Keratinocyte (primary cell): ENCODE measurements at regions not wholly inside any gene's neighbourhood (a gene's known extent, or its start where the extent isn't known, plus 50 kb on each side); places are given as distances from the start of the nearest gene placed in this dataset.

Experiments
- EZH2 ChIP-seq: IDR thresholded peaks from one replicate; pipeline ENCODE4 v1.6.1; 2012; ENCODE audit warnings: inconsistent platforms, mild to moderate bottlenecking, low read length, moderate library complexity
- TF ChIP-seq, protein P1 (sequence below), 3 experiments: IDR thresholded peaks in 1 of 3; conservative IDR thresholded peaks in 1 of 3; optimal IDR thresholded peaks in 1 of 3; 2 replicates in 2 of 3; 3 replicates in 1 of 3; pipeline versions ENCODE3 to v1.5.1; 2011; ENCODE audit warnings: low read length in 3 of 3, mild to moderate bottlenecking in 3 of 3, moderate library complexity in 2 of 3, control low read depth in 1 of 3, inconsistent platforms in 1 of 3; ENCODE audit not compliant: insufficient read depth in 2 of 3; ENCODE audit errors: extremely low read depth in 1 of 3

DNA sequence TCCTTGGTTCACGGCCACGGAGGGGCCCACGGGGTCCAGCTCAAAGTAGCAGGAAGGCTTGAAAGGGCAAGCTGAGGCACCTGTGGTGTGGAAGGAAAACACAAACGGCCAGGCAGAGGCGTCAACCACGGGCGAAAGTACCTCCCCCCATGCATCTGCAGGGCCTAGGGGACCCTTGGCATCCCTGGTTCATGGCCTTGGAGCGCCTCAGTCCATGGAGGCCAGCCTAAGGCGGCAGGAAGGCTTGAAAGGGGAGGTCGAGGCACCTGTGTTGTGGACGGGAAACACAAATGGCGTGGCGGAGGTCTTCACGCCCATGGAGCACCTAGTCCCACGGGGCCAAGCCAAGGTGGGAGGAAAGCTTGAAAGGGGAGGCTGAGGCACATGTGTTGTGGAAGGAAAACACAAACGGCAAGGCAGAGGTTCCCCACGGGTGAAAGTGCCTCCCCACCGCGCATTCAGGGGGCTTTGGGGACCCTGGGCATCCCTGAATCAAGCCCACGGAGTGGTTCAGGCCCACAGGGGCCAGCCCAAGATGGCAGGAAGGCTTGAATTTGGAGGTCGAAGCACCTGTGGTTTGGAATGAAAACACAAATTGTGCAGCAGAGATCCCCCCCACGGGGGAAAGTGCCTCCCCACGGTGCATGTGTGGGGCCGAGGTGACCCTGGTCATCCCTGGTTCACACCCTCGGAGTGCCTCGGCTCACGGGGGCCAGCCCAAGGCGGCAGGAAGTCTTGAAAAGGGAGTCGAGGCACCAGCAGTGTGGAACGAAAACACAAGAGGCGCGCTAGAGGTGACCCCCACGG lies 380.8 kb downstream of the ALG10 start:
- TF ChIP-seq, protein P1, sequence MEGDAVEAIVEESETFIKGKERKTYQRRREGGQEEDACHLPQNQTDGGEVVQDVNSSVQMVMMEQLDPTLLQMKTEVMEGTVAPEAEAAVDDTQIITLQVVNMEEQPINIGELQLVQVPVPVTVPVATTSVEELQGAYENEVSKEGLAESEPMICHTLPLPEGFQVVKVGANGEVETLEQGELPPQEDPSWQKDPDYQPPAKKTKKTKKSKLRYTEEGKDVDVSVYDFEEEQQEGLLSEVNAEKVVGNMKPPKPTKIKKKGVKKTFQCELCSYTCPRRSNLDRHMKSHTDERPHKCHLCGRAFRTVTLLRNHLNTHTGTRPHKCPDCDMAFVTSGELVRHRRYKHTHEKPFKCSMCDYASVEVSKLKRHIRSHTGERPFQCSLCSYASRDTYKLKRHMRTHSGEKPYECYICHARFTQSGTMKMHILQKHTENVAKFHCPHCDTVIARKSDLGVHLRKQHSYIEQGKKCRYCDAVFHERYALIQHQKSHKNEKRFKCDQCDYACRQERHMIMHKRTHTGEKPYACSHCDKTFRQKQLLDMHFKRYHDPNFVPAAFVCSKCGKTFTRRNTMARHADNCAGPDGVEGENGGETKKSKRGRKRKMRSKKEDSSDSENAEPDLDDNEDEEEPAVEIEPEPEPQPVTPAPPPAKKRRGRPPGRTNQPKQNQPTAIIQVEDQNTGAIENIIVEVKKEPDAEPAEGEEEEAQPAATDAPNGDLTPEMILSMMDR (optimal IDR thresholded peaks at IDR 0.05 in 1 of 3, IDR thresholded peaks at IDR 0.05 in 1 of 3, conservative IDR thresholded peaks at IDR 0.05 in 1 of 3; ENCODE audit: extremely low read depth in 1 of 3, insufficient read depth in 2 of 3, low read length in 3 of 3): no peak
- no peak for TF ChIP-seq EZH2
